ENCODE measurements at regions not wholly inside any gene's neighbourhood (a gene's known extent, or its start where the extent isn't known, plus 50 kb on each side); places are given as distances from the start of the nearest gene placed in this dataset.
"Not testable (repeated sequence)": the region's sequence is repeated elsewhere in the genome, so short reads cannot be mapped to it uniquely, and the experiment has no call there.

- intact Hi-C loops (cut with micrococcal nuclease), result no loop called here
Observed at GRCh38 chr10:131577786-131578471, 266.4 kb upstream of the TCERG1L start.

DNA sequence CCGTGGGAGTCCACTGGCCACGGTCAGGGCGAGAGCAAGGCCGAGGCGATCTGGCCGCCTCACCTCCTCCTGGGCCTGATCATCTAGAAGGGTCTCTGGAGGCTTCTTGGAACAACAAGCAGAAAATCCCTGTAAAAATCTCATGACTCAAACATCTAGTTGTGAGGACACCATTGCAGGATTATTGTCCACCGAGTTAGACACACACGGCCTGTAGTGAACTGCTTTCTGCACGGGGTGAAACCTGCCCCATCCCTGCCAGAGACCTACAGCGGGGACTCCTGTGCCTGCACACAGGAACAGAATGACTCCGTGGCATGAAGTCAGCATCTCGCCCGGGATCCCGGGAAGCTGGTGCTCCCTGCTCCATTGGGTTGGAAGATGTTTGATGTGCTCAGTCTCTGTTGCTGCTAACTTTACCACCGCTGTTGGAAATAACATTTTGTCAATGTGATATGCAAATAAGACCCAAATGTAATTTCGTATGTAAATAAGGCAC lies 267.0 kb upstream of the TCERG1L start:
- intact Hi-C loops (cut with micrococcal nuclease), result no loop called here

DNA sequence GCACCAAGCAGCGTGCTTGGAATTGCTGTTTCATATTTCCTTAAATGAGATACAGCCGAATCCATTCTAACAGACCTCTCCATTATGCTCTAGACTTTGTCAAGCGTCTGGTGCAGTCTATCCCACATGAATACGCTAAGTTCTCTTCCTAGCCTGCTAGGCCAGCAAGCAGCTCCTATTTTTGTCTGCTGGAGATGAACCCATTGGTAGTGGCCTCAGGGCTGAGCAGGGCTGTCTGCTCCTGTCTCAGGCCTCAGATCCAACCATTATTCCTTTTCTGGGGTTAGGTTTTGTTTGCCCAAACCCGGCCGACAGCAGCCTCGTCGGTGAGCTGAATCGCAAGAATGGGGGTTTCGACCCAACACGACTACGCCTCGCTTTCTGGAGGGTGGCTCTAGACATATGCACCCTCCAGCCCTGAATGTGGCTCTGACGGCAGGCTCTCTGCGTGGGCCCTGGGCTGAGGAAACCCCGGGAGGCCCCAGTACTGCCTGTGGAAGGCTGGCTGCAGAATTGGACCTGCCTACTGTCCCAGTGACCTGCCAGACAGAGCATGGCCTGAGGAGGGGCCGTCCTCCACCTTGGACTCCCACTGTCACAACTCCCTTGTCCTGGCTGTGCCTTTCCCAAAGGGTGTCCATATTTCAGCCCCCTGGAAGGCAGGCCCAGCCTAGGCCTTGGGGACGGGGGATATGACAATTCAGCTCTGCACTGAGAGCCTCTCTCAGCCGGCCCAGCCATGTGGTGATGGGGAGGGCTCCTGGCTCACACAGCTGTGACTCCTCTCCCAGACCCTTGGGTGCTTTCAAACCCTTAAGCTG lies 267.9 kb upstream of the TCERG1L start:
- intact Hi-C loops (cut with micrococcal nuclease), result no loop called here

- intact Hi-C loops (cut with micrococcal nuclease), result no loop called here
Observed at GRCh38 chr10:131580076-131580652, 268.6 kb upstream of the TCERG1L start.

DNA sequence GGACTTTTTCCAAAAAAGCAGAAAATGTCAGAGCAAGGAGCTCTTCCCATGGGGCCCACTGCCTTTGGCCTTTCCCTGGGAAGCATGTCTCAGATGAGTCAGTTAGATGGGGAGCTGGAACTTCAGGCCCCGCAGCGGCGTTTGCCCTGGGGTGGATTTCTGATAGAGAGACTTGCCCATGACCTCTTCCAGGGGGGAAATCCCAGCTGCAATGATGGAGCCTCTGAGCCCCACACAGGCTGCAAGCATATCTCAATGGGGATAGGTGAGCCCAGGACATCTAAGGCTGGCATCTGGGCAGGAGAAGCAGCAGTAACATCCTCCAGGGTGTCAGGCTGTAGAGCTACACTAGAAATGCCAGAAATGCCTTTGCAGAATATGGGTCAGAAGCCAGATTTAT lies 269.2 kb upstream of the TCERG1L start:
- intact Hi-C loops (cut with micrococcal nuclease), result no loop called here

- intact Hi-C loops (cut with micrococcal nuclease), result not testable (repeated sequence)
Observed at GRCh38 chr10:131581547-131581946, 270.0 kb upstream of the TCERG1L start.

DNA sequence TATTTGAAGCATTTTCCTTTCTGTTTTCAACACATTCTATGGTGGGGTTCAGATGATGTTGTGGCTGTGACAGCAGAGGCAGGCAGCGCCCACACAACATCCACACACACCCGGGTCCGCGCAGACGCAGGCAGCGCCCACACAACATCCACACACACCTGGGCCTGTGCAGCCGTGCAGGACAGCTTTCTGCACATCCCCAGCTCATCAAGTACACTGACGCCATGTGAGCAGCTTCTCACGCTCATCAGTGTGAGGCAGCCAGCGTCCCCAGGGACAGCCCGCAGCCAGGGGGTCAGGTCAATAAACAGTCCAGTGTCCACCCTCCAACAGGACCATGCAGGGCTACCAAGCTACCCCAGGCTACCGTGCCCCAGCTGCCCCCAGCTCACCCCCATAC lies 272.8 kb upstream of the TCERG1L start:
- intact Hi-C loops (cut with micrococcal nuclease), result no loop called here

- intact Hi-C loops (cut with micrococcal nuclease), result no loop called here
Observed at GRCh38 chr10:131585761-131586160, 274.2 kb upstream of the TCERG1L start.

GRCh38 chr10:131586958-131587357 lies 275.4 kb upstream of the TCERG1L start:
- intact Hi-C loops (cut with micrococcal nuclease), result no loop called here

DNA sequence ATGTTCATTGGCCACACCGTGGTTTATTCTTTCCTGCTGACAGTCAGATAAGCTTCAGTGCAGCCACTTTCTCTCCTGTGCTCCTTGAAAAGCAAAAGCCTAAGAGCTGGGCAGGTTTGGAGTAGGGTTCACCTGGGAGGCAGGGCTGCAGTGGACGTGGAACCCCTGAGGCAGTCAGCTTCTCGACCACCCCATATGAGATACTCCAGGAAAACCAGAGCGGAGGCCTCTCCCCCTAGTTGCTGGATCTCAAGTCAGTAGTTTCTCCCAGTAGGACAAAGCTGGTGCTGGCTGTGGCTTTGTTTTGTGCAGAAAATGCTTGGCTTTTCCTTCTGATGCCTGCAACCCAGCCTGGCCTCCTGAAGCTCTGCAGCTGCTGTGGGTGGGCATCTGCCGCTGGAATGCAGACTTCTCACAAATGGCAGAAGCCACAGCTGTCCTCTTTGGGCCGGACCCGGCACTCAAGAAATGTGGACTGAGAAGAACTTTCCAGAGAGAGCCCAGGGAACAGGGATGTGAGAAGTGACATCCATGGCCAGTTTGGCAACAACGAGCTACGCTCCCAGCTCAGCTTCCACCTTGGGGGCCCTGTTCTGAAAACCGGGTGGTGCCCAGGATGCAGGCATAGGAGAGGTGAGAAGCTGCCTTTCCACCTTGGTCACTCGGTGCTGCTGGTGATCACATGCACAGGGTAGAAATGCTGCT lies 276.6 kb upstream of the TCERG1L start:
- intact Hi-C loops (cut with micrococcal nuclease), result no loop called here

GRCh38 chr10:131588704-131589220 lies 277.2 kb upstream of the TCERG1L start:
- intact Hi-C loops (cut with micrococcal nuclease), result no loop called here

- intact Hi-C loops (cut with micrococcal nuclease), result no loop called here
Observed at GRCh38 chr10:131590567-131590966, 279.0 kb upstream of the TCERG1L start.

GRCh38 chr10:131591936-131592335 lies 280.4 kb upstream of the TCERG1L start:
- intact Hi-C loops (cut with micrococcal nuclease), result no loop called here

DNA sequence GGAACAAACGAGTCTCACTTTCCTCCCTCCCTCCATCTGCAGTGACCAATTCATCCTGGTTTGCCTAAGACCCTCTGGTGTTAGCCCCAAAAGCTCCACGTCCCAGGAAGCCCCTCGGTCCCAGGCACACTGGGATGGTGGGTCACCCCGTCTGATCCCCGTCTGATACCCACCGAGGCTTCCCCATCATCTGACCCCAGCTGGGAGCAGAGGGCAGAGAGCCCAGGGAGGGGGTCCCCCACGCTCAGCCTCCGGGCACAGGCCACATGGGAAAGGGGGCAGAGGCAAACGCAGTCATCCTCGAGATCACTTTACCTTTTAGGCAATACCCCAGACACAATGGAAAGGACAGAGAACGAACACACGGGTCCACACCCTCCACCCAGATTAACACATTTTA lies 291.6 kb upstream of the PPP2R2D start:
- intact Hi-C loops (cut with micrococcal nuclease), result no loop called here

DNA sequence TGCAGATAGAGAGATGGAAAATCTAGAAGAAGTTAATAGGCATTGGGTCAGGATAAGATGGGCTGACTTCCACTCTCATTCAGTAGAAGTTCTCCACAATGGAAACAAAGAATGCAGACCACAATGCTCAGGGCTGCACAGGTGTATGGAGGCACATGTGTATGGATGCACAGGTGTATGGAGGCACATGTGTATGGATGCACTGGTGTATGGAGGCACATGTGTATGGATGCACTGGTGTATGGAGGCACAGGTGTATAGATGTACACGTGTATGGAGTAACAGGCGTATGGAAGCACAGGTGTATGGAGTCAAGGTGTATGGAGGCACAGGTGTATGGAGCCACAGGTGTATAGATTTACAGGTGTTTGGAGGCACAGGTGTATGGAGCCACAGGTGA lies 285.7 kb upstream of the PPP2R2D start:
- intact Hi-C loops (cut with micrococcal nuclease), result no loop called here

DNA sequence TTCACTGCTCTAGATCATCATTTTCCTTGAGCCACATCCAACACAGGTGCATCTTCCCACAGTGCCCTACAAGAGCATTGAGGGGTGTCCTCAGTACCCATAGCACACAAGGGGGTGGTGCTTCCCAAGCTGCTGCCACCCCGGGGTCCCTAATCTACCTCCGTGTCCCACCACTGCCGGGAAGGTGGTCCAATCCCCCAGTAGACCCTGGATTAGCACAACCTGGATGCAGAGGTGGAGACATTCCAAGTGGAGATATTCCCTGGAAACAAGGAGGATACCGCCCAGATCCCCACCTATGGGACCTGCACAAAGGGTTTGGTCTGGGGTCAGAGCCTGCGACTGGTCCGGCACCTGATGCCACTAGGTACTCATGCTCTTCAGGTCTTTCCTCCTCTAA lies 284.8 kb upstream of the PPP2R2D start:
- intact Hi-C loops (cut with micrococcal nuclease), result no loop called here

GRCh38 chr10:131617113-131617858 lies 283.5 kb upstream of the PPP2R2D start:
- intact Hi-C loops (cut with micrococcal nuclease), result no loop called here

GRCh38 chr10:131618587-131619267 lies 282.1 kb upstream of the PPP2R2D start:
- intact Hi-C loops (cut with micrococcal nuclease), result no loop called here

DNA sequence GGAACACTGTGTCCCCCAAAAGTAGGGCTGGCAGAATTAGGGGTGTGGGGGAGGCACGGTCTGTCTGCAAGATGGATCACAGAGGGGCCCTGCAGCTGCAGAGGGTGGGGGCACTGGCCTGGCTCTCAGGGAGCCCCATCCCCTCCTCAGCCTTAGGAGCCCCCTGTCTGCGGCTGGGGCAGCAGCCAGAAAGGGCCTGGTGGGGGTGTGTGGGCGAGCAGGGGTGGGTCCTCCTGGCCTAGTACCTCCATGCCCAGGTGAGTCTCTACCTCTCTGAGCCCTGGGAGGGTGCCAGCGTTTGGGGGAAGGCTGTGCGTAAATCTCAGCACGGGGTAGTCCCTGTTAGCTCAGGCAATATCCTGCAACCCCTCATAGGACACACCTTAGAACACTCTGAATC lies 280.5 kb upstream of the PPP2R2D start:
- intact Hi-C loops (cut with micrococcal nuclease), result no loop called here

GRCh38 chr10:131620904-131621303 lies 279.9 kb upstream of the PPP2R2D start:
- intact Hi-C loops (cut with micrococcal nuclease), result no loop called here
